ENCODE measurements at regions not wholly inside any gene's neighbourhood (a gene's known extent, or its start where the extent isn't known, plus 50 kb on each side); places are given as distances from the start of the nearest gene placed in this dataset.

GRCh38 chr4:54428940-54429339, 199.8 kb downstream of the PDGFRA start:
- BruUV-seq (replicated peaks) = no TSS peak
- no peak overlapping the region for H3K9ac ChIP-seq (ENCODE audit: insufficient read depth, low read depth, low read length)
- DNase-seq (ENCODE audit: low spot score) (no peak), FAIRE-seq (no peak), ATAC-seq (no peak)
- no peak overlapping the region for H3K27ac ChIP-seq (ENCODE audit: extremely low read length, insufficient read depth, low read length)
- H3K4me3 ChIP-seq (replicated peaks in 1 of 3; ENCODE audit: insufficient read depth in 1 of 3, low read depth in 2 of 3, low read length in 3 of 3) = no peak overlapping the region
- TF ChIP-seq ZNF280B (CRISPR knock-in tag; IDR thresholded peaks at IDR 0.05; ENCODE audit: borderline replicate concordance) (no peak), ZBTB14 (CRISPR knock-in tag; IDR thresholded peaks at IDR 0.05) (no peak), RXRA (CRISPR knock-in tag; IDR thresholded peaks at IDR 0.05) (no peak), MAFK (conservative IDR thresholded peaks at IDR 0.05 in 1 of 2, IDR thresholded peaks at IDR 0.05 in 1 of 2; ENCODE audit: low read length in 2 of 2) (peak; percentile 52 to 71), ZNF552 (CRISPR knock-in tag; IDR thresholded peaks at IDR 0.05; ENCODE audit: borderline replicate concordance) (no peak), TRIM24 (CRISPR knock-in tag; IDR thresholded peaks at IDR 0.05) (no peak), ZNF766 (CRISPR knock-in tag; IDR thresholded peaks at IDR 0.05; ENCODE audit: borderline replicate concordance) (no peak), MAFF (IDR thresholded peaks at IDR 0.05; ENCODE audit: low read depth, low read length) (peak; percentile 49; the same call in 1 of the 2 replicates), IKZF5 (CRISPR knock-in tag; IDR thresholded peaks at IDR 0.05) (no peak)
- peaks cover 0 to 9% of the 10 kb centered on the region in 2 experiments; a peak in 1 of 5 replicates for H3K27me3 ChIP-seq (ENCODE audit: control insufficient read depth in 1 of 2, insufficient read depth in 2 of 2, low read length in 2 of 2)
- no peaks in the 10 kb centered on the region for H4K20me1 ChIP-seq (ENCODE audit: insufficient read depth, low read length)
- in situ Hi-C loops (cut with HindIII; ENCODE audit: extremely low pct_ligation_motif_present, low pct_unique_long_range_greater_than_20kb) (no loop called here), intact Hi-C loops (cut with micrococcal nuclease; ENCODE audit: unreplicated experiment) (no loop called here)
- ChIA-PET POLR2A (no interaction called here), CTCF (ENCODE audit: low intra/inter-chr PET ratio, low total read pairs) (no interaction called here)
- no peak overlapping the region for H3K4me2 ChIP-seq (ENCODE audit: low read depth, low read length)
- no peaks in the 10 kb centered on the region for H3K9me3 ChIP-seq (ENCODE audit: low read length)
- no peaks in the 10 kb centered on the region for H3K4me1 ChIP-seq (ENCODE audit: insufficient read depth, low read length)
- H3K79me2 ChIP-seq (ENCODE audit: insufficient read depth, low read length) = no peaks in the 10 kb centered on the region
- no peak overlapping the region for H2AFZ ChIP-seq (ENCODE audit: low read length)
- WGBS (ENCODE audit: low lambda C conversion rate) = 0% methylated on average over 2 of the region's 2 CpGs
- no peaks in the 10 kb centered on the region for H3K36me3 ChIP-seq (replicated peaks in 1 of 2; ENCODE audit: control insufficient read depth in 1 of 2, insufficient read depth in 2 of 2, low read length in 2 of 2)
